Fibroblast of peridontal ligament (primary cell): ENCODE measurements at regions not wholly inside any gene's neighbourhood (a gene's known extent, or its start where the extent isn't known, plus 50 kb on each side); places are given as distances from the start of the nearest gene placed in this dataset.

Source experiments
- DNase-seq: peaks from one replicate; pipeline ENCODE4 v3.0.0-alpha.2; 2010; ENCODE audit errors: extremely low read depth

GRCh38 chr9:119652931-119653330 lies 283.7 kb upstream of the BRINP1 start:
- no peak for DNase-seq

GRCh38 chr9:119649205-119649604 lies 280.0 kb upstream of the BRINP1 start:
- no peak for DNase-seq

- DNase-seq: peak; percentile 2
These were observed 270.2 kb upstream of the BRINP1 start for GRCh38 chr9:119639287-119639955.

GRCh38 chr9:119634006-119634405 lies 264.8 kb upstream of the BRINP1 start:
- no peak for DNase-seq

- DNase-seq: no peak
These were observed 242.3 kb upstream of the BRINP1 start for GRCh38 chr9:119611565-119611964.

GRCh38 chr9:119609277-119609971 lies 240.2 kb upstream of the BRINP1 start:
- no peak for DNase-seq

GRCh38 chr9:119601632-119602031 lies 232.4 kb upstream of the BRINP1 start:
- no peak for DNase-seq

- no peak for DNase-seq
These were observed 228.3 kb upstream of the BRINP1 start for GRCh38 chr9:119597499-119597898.

GRCh38 chr9:119596703-119597102 lies 227.5 kb upstream of the BRINP1 start:
- no peak for DNase-seq

GRCh38 chr9:119588874-119589744 lies 219.9 kb upstream of the BRINP1 start:
- no peak for DNase-seq

GRCh38 chr9:119577881-119578280 lies 208.6 kb upstream of the BRINP1 start:
- no peak for DNase-seq

- DNase-seq: no peak
These were observed 190.8 kb upstream of the BRINP1 start for GRCh38 chr9:119559986-119560385.

GRCh38 chr9:119559056-119559455 lies 189.8 kb upstream of the BRINP1 start:
- no peak for DNase-seq

GRCh38 chr9:119556129-119556875 lies 187.1 kb upstream of the BRINP1 start:
- peak; percentile 34 for DNase-seq

GRCh38 chr9:119544492-119544891 lies 175.3 kb upstream of the BRINP1 start:
- no peak for DNase-seq

GRCh38 chr9:119537138-119537537 lies 167.9 kb upstream of the BRINP1 start:
- no peak for DNase-seq

- no peak for DNase-seq
These were observed 164.3 kb upstream of the BRINP1 start for GRCh38 chr9:119533504-119533903.

GRCh38 chr9:119526698-119527097 lies 157.5 kb upstream of the BRINP1 start:
- no peak for DNase-seq

- no peak for DNase-seq
These were observed 154.3 kb upstream of the BRINP1 start for GRCh38 chr9:119523508-119523907.

GRCh38 chr9:119522381-119522780 lies 153.1 kb upstream of the BRINP1 start:
- DNase-seq: no peak

GRCh38 chr9:119509291-119509905 lies 140.2 kb upstream of the BRINP1 start:
- DNase-seq: no peak
